Stimulated activated CD4-positive, alpha-beta T cell treated with anti-CD3 and anti-CD28 coated beads, Interleukin-1b, Interleukin-23, amount 100 ng/mL, for 4 hours (primary cell): ENCODE measurements at regions not wholly inside any gene's neighbourhood (a gene's known extent, or its start where the extent isn't known, plus 50 kb on each side); places are given as distances from the start of the nearest gene placed in this dataset.
"Not testable (repeated sequence)": the region's sequence is repeated elsewhere in the genome, so short reads cannot be mapped to it uniquely, and the experiment has no call there.

Source experiments
- DNase-seq, 2 donors: peaks; one replicate each; pipeline ENCODE4 v3.0.0-alpha.2; 2020; ENCODE audit warnings: low read depth in 2 of 2

DNA sequence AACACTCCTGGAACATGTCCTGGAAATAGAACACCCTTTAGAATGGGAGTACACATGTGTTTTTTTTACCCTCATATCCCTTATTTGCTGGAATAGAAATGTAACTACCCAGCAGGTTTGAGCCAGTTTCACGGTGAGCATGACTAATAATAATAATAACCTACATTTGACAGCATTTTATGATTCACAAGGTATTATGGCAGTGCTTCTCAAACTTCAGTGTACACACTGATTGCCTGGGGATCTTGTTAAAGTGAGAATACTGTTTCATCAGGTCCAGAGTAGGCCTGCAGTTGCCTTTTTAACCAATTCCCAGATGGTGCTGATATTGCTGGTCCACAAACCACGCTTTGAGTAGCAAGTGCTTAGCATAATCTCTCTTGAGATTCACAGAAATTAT lies 63.9 kb downstream of the NFKBIZ start:
- no peak for DNase-seq

DNA sequence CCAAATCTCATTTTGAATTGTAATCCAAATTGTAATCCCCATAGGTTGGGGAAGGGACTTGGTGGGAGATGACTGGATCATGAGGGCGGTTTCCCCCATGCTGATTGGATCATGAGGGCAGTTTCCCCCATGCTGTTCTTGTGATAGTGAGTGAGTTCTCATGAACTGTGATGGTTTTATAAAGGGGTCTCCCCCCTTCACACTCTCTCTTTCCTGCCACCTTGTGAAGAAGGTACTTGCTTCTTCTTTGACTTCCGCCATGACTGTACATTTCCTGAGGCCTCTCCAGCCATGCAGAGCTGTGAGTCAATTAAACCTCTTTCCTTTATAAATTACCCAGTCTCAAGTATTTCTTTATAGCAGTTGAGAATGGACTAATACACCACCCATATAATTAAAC lies 68.4 kb downstream of the NFKBIZ start:
- DNase-seq, result not testable (repeated sequence)

DNA sequence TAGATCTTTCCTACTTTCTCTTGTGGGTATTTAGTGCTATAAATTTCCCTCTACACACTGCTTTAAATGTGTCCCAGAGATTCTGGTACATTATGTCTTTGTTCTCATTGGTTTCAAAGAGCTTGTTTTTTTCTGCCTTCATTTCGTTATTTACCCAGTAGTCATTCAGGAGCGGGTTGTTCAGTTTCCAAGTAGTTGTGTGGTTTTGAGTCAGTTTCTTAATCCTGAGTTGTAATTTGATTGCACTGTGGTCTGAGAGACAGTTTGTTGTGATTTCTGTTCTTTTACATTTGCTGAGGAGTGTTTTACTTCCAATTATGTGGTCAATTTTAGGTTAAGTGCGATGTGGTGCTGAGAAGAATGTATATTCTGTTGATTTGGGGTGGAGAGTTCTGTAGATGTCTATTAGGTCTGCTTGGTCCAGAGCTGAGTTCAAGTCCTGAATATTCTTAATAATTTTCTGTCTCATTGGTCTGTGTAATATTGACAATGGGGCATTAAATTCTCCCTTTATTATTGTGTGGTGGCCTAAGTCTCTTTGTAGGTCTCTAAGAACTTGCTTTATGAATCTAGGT lies 72.9 kb downstream of the NFKBIZ start:
- DNase-seq, result not testable (repeated sequence)

DNA sequence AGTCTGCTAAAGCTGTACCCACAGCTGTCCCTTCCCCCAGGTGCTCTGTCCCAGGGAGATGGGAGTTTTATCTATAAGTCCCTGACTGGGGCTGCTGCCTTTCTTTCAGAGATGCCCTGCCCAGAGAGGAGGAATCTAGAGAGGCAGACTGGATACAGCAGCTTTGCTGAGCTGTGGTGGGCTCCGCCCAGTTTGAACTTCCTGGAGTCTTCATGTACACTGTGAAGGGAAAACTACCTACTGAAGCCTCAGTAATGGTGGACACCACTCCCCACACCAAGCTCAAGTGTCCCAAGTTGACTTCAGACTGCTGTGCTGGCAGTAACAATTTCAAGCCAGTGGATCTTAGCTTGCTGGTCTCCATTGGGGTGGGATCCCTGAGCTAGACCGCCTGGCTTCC lies 75.3 kb downstream of the NFKBIZ start:
- not testable (repeated sequence) for DNase-seq

DNA sequence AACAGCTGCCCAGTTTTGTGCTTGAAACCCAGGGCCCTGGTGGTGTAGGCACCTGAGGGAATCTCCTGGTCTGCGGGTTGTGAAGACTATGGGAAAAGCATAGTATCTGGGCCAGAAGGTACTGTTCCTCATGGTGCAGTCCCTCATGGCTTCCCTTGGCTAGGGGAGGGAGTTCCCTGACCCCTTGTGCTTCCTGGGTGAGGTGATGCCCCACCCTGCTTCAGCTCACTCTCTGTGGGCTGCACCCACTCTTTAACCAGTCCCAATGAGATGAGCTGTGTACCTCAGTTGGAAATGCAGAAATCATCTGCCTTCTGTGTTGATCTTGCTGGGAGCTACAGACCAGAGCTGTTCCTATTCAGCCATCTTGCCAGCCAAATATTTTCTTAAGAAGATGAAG lies 75.8 kb downstream of the NFKBIZ start:
- not testable (repeated sequence) for DNase-seq

DNA sequence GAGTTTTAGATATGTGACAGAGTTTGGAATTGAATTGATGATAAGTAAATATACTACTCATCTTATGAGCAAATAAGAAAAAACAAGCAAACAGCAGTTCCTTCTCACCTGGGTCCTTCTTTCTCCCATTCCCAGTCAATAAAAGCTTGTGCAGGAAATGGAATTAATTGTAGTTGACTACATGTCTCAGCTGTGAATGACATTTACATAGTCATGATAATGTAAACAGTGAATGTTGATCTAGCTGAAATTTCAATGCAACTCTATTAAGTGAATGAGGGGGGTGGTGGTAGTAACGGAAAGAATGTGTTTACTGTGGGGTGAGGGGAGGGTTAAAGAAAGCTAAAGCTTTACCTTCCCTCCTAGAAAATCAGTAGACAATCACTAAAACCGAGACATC lies 76.2 kb downstream of the NFKBIZ start:
- no peak for DNase-seq

DNA sequence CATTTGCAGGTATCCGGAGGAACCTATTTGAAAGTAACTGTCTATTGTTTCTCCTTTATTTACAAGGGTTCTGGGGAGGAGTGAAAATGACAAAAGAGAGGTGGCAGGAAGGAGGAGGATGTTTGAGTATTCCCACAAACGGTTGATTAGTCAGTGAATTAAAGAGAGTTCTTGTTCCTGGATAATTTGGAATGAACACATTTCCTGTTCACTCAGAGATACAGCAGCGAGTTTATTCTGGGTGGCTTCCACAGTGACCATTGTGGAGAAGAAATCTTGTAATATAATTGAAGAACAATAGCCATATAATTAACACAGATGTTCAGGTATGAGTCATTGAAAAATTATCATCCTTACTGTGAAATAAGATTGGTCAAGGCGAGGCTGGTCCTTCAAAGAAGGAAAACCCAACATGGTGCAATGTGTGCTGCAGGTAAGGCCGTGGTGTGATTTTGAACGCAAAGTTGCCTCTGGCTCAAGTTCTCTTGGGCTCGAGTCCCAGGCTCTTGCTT lies 77.3 kb downstream of the NFKBIZ start:
- DNase-seq, result no peak

DNA sequence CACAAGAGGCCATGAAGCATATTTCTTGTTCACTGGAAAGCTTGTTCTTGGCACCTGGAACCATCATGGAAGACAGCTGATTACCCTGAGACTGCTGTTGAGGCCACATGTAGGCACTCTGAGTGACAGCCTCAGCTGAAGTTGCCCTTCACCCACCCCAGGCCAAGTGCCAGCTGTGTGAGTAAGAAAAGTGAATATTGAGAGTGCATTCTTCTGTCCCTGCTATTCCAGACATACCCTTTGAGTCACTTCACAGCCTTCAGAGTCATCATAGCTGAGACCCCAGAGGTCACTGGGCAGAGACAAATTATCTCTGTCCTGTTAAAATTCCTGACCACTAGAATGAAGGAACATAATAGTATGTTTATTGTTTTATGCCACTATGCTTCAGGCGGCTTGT lies 79.6 kb downstream of the NFKBIZ start:
- no peak for DNase-seq

DNA sequence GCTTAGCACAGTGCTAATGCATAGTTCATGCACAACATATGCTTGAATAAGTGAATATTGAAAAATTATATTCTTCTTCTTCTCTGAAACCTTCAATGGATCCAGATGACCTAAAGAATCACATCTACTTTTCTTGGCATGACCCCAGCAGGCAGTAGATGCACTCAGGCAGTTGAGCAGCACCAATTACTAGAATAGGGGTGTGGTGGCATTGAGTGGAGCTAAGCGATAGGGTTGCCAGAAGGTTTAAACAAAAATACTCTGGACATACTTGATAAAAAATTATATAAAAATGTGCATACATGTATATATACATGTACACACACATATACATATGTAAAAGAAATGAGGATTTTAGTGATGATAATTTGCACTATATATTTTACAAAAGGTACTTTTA lies 81.8 kb downstream of the NFKBIZ start:
- DNase-seq, result no peak

DNA sequence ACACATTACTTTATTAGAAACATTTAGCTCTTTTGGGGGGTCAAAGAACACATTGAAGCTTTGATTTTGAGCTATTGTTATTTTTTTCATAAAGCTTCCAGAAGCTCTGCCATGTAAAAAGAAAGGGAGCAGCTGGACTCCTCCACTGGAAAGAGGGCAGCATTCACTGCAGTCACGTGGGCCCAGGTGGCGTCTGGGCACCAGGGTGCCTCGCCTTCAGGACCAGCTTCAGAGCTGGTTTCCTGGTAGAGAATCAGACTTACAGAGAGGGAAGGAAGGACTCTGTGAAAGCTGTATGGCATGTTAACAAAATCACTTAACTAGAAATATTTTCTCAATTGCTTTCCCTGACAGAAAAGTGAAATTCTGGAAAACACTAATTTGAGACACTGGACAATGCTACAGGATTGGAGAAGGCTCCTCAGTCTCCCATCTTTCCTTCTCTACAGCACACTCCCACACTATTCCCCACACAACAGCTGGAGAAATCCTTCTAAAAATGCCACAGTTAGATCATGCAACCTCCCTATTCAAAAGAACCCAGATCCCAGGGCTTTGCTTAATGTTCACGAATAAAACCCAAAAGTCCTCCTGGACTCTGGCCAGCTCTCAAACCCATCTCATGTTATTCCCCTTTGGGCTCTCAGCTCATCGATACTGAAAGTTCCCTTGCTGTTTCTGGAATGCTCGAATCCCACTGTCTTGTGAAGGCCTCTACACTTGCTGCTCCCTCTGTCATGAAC lies 83.2 kb downstream of the NFKBIZ start:
- DNase-seq, result no peak

DNA sequence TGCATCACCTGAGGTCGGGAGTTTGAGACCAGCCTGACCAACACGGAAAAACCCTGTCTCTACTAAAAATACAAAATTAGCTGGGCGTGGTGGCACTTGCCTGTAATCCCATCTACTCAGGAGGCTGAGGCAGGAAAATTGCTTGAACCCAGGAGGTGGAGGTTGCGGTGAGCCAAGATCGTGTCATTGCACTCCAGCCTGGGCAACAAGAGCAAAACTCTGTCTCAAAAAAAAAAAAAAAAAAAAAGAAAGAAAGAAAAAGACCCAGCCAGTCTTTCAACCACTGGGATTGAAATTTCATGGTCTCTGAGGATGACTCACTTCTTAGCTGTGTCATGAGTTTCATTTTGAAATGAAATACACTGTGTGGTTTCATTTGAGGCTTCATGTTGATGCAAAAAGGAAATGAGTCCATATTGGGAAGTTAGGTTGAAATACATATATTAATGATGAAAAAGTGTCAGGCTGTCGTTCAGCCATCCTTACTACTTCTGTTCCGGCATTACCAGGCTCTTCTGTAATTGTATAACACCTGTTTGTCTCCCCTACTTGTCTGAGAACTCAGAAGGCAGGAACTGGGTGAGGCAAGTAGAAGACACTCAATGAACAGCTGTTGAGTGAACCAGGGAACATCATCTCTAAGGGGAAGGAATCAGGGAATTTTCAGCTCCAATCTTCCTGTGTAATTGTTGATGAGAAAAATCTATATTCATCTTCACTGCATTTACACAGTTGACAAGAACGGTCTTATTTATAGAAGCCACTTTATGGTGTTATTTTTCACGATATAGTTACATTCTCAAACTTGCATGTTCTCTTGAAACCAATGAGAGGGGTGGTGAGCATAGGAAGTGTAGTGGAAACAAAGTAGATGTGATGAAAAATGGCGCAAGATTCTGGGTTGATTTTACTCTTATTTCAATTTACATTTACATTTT lies 87.4 kb downstream of the NFKBIZ start:
- no peak for DNase-seq

DNA sequence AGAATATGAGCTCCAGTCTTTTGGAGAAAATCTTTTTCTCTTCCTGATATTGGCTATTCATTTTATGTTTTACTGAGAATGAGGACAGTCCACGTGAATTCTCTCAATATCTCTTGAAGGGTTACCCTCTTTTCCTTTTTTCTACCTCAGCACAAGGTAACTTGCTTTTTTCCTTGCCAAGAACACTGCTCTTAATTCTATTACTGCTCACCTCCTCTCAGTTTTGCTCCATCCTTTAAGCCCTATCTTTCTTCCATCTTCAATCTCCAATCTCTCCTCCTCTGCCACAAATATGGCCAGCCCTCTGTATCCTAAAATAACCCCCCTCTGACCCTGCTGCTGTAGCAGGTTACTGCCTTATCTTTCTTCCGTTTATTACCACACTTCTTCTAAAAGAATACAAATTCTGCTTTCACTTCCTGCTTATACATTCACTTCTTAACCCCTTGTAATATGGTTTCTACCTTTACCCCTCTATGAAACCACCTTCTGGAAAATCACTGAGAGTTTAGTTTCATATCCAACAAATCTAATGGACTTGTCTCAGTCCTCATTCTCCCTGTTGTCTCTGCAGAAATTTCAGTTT lies 89.0 kb downstream of the NFKBIZ start:
- DNase-seq, result no peak

DNA sequence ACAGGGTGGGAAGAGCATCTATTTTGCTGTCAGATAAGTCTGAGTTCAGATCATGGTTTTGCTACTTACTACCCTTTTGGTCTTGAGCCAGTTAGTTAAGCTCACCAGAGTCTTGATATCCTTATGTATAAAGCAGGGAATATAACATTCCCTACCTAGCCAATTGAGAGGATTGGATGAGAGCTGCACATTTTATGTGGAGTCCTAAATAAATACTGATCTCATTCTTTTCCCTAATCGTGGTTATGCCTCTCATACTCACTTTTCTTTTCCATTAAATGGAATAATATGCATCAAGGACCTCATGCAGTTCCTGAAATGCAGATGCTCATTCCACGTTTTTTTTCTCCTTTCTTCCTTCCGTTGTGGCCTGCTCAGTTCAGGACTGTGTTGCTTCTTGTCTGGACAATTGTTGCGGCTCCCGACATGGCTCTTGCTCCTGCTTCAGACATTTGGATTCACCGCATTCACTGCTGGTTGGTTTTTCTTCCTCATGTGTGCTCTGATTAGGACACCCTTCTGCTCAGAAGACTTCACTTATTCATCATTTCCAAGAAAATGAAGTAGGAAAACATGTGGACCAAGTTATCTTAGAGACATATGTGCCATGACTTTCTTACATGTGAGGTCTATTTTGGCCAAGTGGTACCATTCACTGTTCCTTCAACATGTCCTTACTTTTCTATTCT lies 90.2 kb downstream of the NFKBIZ start:
- DNase-seq, result no peak

DNA sequence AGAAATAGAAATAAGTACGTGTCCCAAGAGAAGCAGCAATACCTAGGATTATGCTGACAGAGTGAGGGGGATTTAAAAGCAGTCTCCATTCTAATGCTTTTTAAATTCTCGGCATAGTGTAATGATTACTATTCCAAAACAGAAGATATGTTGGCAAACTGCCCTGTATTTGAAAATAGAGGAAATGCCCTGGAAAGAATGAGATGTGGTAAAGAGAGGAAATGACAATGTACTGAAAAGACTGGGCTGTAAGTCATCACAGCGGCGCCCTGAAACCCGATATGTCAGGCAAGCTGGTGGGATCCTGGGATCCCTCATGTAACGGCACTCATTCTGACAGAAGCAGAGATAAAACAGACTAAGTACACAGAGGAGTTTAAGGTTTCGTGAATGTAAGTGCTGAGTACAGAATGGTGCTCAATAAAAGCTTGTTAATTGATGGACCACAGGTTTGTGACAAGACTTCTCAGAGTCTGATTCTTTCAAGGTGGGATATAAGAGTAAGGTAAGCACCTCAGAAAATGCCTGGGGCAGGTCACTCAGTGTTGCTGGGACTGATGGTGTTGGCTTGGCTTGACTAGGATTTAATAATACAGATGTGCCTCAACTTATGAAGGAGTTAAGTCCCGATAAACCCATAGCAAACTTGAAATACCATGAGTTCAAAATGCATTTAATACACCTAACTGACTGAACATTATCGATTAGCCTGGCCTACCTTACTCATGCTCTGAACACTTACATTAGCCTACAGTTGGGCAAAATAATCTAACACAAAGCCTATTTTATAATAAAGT lies 91.4 kb downstream of the NFKBIZ start:
- DNase-seq, result peak in 1 of 2 donors; percentile 9

DNA sequence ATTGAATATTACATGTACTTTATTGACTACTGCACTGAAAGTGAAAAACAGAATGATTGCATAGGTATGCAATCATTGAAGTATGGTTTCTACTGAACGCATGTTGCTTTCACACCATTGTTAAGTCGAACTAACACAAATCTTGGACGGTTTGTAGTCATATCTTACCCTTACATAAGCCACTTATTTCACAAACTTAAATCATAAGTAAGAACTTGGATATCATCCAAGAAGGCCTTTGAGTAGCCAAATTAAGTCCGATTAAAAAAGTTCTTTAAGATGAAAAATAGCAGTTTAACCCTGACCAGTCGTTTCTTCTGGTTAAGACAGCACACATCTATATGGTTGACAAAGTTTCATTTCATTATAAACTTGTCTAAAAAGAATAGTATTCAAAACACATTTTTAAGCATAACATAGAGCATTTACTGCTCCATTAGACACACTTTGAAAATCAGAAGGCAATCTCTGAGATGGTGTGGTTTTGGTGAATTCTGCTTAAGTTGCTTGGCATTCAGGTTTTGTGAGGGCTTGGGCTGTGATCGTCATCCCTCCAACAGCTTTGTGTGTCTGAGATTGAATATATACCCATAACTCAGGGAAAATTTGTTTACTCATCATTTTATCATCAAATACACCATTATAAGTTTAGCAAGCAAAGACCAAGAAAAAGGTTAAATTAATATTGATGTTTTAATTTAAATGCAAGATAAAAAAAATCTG lies 92.2 kb downstream of the NFKBIZ start:
- no peak for DNase-seq

DNA sequence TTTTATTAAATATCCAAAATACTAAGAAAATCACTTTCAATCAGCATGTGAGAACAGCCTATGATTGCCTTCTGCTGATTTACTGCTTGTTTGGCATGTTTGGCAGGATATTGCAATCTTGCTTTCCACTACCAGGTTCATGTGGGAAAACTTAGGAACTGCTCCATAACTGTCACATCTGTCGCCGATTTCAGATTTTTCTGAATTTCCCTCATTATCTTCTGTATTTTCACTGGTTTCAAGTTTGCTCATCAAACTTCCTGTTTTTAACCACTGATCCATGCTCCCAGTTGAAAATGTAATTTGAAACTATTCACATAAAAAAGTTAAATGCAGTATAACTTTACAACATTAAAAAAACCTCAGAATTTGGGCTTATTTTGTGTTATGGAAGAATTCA lies 93.0 kb downstream of the NFKBIZ start:
- DNase-seq, result no peak

DNA sequence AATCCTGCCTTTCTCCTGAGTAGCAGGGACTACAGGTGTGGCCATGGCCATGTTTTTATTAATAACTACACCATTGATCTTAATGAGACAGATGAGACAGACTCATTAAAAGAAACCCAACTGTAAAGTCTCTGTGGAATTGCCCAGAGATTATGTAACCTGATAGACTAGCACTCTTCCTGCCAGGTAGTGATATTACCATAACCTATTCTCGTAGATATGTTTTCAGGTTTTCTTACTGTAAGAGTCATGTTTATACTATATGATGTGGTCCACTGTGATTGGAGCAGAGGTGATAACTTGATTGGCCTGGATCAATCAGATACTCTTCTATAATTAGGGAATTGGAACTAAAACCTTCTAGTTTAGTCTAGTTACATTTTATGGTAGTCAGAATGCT lies 93.7 kb downstream of the NFKBIZ start:
- DNase-seq, result no peak

DNA sequence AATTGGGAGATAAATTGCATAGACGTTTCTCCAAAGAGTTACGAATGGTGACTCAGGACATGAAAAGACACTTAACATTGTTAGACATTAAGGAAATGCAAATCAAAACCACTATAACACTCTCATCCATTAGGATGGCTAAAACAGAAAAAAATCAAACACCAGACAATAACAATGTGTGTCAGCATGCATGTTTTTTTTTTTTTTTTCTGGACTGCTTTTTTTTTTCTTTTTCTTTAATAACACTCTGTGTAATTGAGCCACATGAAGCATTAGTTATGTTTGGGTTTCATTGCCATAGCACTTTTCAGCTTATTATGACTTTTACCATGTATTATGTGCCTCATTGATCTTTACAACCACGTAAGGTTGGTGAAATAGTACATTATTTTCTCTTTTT lies 95.0 kb downstream of the NFKBIZ start:
- no peak for DNase-seq

DNA sequence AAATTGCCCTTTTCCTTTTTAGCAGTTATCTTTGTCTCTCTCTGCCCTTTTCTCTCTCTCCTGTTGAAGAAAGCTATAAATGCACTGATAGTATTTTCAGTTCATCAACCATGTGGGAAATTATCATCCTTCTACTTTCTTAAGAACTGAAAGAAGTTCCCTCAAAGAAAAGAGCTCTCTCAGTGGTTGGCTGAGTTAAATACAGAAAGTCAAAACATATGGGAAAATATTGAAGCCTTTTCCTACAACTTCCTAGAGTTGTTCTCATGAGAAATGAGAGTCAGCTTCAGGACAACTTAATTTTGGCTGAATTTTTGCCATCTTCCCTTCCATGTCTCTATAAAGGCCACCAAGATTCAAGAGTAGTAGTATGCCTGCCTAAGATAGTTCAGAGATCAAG lies 96.7 kb downstream of the NFKBIZ start:
- DNase-seq, result no peak

DNA sequence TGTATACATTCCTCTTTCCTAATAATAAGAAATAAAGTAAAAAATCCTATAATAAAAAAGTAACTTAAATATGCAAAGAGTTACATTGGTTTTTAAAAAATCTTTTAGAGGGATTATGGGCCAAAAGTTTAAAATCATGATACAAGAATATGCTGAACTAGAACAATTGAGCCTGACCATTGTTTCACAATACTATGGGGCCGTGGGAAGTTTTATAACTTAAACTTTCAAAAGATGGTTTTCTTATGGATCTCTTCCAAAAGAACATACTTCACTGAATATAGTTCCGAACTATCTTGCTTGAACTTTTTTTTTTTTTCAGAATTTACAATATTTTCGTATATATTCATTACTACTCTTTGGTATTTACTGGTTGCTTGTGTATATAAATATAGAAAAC lies 97.6 kb downstream of the NFKBIZ start:
- no peak for DNase-seq
